IMR-90 (cell line): ENCODE measurements at regions not wholly inside any gene's neighbourhood (a gene's known extent, or its start where the extent isn't known, plus 50 kb on each side); places are given as distances from the start of the nearest gene placed in this dataset.

Experiments
- ATAC-seq: fragments of 200-7000 bp; cut with Tn5 transposase; 2 replicates; pipeline ENCODE4 v1.9.1; 2020; ENCODE audit warnings: low read depth, mild to moderate bottlenecking, moderate library complexity
- BruUV-seq: library from RNA; stranded (reverse); fragments of 400-500 nt; replicated peaks from 2 replicates; lab custom pipeline; 2021; lab: Mats Ljungman, UMichigan
- CTCF ChIA-PET: fragments of 300-600 bp; formaldehyde crosslinking; extraction: SDS; loops from one replicate; lab custom pipeline; 2021; ENCODE audit warnings: antibody characterized with exemption; lab: Yijun Ruan, JAX
- POLR2A ChIA-PET: fragments of 300-600 bp; sonication (Branson Sonifier 250); formaldehyde crosslinking; loops from one replicate; lab custom pipeline; 2022; ENCODE audit warnings: antibody characterized with exemption; ENCODE audit not compliant: unreplicated experiment; lab: Charles Lee
- DNase-seq: peaks from one replicate; pipeline ENCODE4 v3.0.0; 2013
- H2AFZ ChIP-seq: replicated peaks from 2 replicates; pipeline ENCODE3; 2013; ENCODE audit warnings: low read length, mild to moderate bottlenecking; ENCODE audit not compliant: poor library complexity
- H2AK5ac ChIP-seq: 2 replicates; pipeline ENCODE4 v1.6.1; 2013; ENCODE audit warnings: low read depth, low read length, inconsistent platforms
- H2AK9ac ChIP-seq: replicated peaks from 2 replicates; pipeline ENCODE3; 2013; ENCODE audit warnings: mild to moderate bottlenecking, low read depth, low read length, moderate library complexity; ENCODE audit not compliant: poor library complexity
- H2BK120ac ChIP-seq: 2 replicates; pipeline ENCODE4 v1.6.1; 2013; ENCODE audit warnings: low read depth, low read length, inconsistent platforms
- H2BK15ac ChIP-seq: 3 replicates; pipeline ENCODE4 v1.6.1; 2013; ENCODE audit warnings: low read depth, low read length, inconsistent platforms
- H2BK20ac ChIP-seq: 2 replicates; pipeline ENCODE4 v1.6.1; 2013; ENCODE audit warnings: low read depth, mild to moderate bottlenecking, inconsistent platforms, low read length, moderate library complexity
- H2BK5ac ChIP-seq: 2 replicates; pipeline ENCODE4 v1.6.1; 2013; ENCODE audit warnings: mild to moderate bottlenecking, low read depth, low read length, inconsistent platforms; ENCODE audit not compliant: poor library complexity, severe bottlenecking
- H3K14ac ChIP-seq: replicated peaks from 2 replicates; pipeline ENCODE4 v1.6.1; 2013; ENCODE audit warnings: low read depth, low read length, inconsistent platforms
- H3K18ac ChIP-seq: 2 replicates; pipeline ENCODE4 v1.6.1; 2013; ENCODE audit warnings: low read depth, low read length, control low read depth
- H3K23ac ChIP-seq: 2 replicates; pipeline ENCODE4 v1.6.1; 2013; ENCODE audit warnings: low read depth, low read length, inconsistent platforms
- H3K27ac ChIP-seq: 2 replicates; pipeline ENCODE4 v1.5.1; 2013; ENCODE audit warnings: mild to moderate bottlenecking, control low read depth, low read length; ENCODE audit not compliant: insufficient read depth
- H3K27me3 ChIP-seq: 2 replicates; pipeline ENCODE4 v1.6.1; 2013; ENCODE audit warnings: low read length; ENCODE audit not compliant: control insufficient read depth, insufficient read depth
- H3K36me3 ChIP-seq: 2 replicates; pipeline ENCODE4 v1.6.1; 2013; ENCODE audit warnings: low read length, mixed read lengths; ENCODE audit not compliant: control insufficient read depth, insufficient read depth
- H3K4ac ChIP-seq: 2 replicates; pipeline ENCODE4 v1.6.1; 2013; ENCODE audit warnings: low read depth, low read length, inconsistent platforms
- H3K4me1 ChIP-seq: 2 replicates; pipeline ENCODE4 v1.6.1; 2013; ENCODE audit warnings: low read length, mixed read lengths; ENCODE audit not compliant: control insufficient read depth, insufficient read depth
- H3K4me2 ChIP-seq: 2 replicates; pipeline ENCODE4 v1.6.1; 2013; ENCODE audit warnings: low read depth, mild to moderate bottlenecking, control low read depth, low read length, moderate library complexity
- H3K4me3 ChIP-seq: 2 replicates; pipeline ENCODE4 v1.5.1; 2013; ENCODE audit warnings: low read depth, mild to moderate bottlenecking, control low read depth, low read length, moderate library complexity; ENCODE audit not compliant: insufficient read depth
- H3K56ac ChIP-seq: 2 replicates; pipeline ENCODE4 v1.6.1; 2013; ENCODE audit warnings: low read length, inconsistent platforms; ENCODE audit not compliant: insufficient read depth; ENCODE audit errors: extremely low read depth
- H3K79me1 ChIP-seq, 2 experiments: 2 replicates each; pipeline ENCODE4 v1.6.1; 2013; ENCODE audit warnings: low read length in 2 of 2, inconsistent platforms in 1 of 2, low read depth in 1 of 2
- H3K9ac ChIP-seq: 2 replicates; pipeline ENCODE4 v1.6.1; 2013; ENCODE audit warnings: low read depth, low read length, control low read depth
- H3K9me1 ChIP-seq: 2 replicates; pipeline ENCODE4 v1.6.1; 2013; ENCODE audit warnings: low read length, inconsistent platforms; ENCODE audit not compliant: insufficient read depth
- H3K9me3 ChIP-seq: 2 replicates; pipeline ENCODE4 v1.6.1; 2013; ENCODE audit warnings: low read length; ENCODE audit not compliant: control insufficient read depth, insufficient read depth
- H4K20me1 ChIP-seq: 2 replicates; pipeline ENCODE4 v1.6.1; 2013; ENCODE audit warnings: low read length, inconsistent platforms; ENCODE audit not compliant: insufficient read depth
- H4K5ac ChIP-seq: 2 replicates; pipeline ENCODE4 v1.6.1; 2013; ENCODE audit warnings: mild to moderate bottlenecking, low read depth, low read length, control low read depth
- H4K8ac ChIP-seq, 2 experiments: 2 replicates each; pipeline ENCODE4 v1.6.1; 2013; ENCODE audit warnings: low read depth in 2 of 2, low read length in 2 of 2, control low read depth in 1 of 2, inconsistent platforms in 1 of 2
- H4K91ac ChIP-seq: 2 replicates; pipeline ENCODE4 v1.6.1; 2013; ENCODE audit warnings: low read depth, low read length, inconsistent platforms; ENCODE audit not compliant: insufficient read depth
- BHLHE40 ChIP-seq: fragments of 150-350 bp; IDR thresholded peaks from 2 replicates; pipeline ENCODE4 v1.6.1; 2016; ENCODE audit warnings: mild to moderate bottlenecking, low read depth, low read length
- CEBPB ChIP-seq: IDR thresholded peaks from 2 replicates; pipeline ENCODE4 v1.6.1; 2012; ENCODE audit warnings: low read depth, low read length, improper control_type of control experiment
- CHD1 ChIP-seq: IDR thresholded peaks from 2 replicates; pipeline ENCODE4 v1.6.1; 2012; ENCODE audit warnings: low read depth, low read length, improper control_type of control experiment
- FOS ChIP-seq: fragments of 150-350 bp; IDR thresholded peaks from 2 replicates; pipeline ENCODE4 v1.6.1; 2016; ENCODE audit warnings: low read depth, low read length
- MAFK ChIP-seq: IDR thresholded peaks from 2 replicates; pipeline ENCODE4 v1.6.1; 2012; ENCODE audit warnings: low read depth, low read length, improper control_type of control experiment
- MAZ ChIP-seq: IDR thresholded peaks from 2 replicates; pipeline ENCODE4 v1.6.1; 2012; ENCODE audit warnings: low read depth, mild to moderate bottlenecking, low read length, improper control_type of control experiment, moderate library complexity, borderline replicate concordance
- MXI1 ChIP-seq: IDR thresholded peaks from 2 replicates; pipeline ENCODE4 v1.6.1; 2012; ENCODE audit warnings: low read depth, mild to moderate bottlenecking, low read length, moderate library complexity, borderline replicate concordance
- NFE2L2 ChIP-seq: fragments of 150-350 bp; IDR thresholded peaks from 2 replicates; pipeline ENCODE4 v1.6.1; 2016; ENCODE audit warnings: low read depth, mild to moderate bottlenecking, low read length
- POLR2A ChIP-seq: IDR thresholded peaks from 2 replicates; pipeline ENCODE4 v1.6.1; 2012; ENCODE audit warnings: mild to moderate bottlenecking, low read depth, low read length
- RAD21 ChIP-seq: IDR thresholded peaks from 2 replicates; pipeline ENCODE4 v1.6.1; 2012; ENCODE audit warnings: low read length, improper control_type of control experiment
- RCOR1 ChIP-seq: IDR thresholded peaks from 2 replicates; pipeline ENCODE4 v1.6.1; 2012; ENCODE audit warnings: mild to moderate bottlenecking, low read length, improper control_type of control experiment; ENCODE audit not compliant: insufficient replicate concordance
- RFX5 ChIP-seq: IDR thresholded peaks from 2 replicates; pipeline ENCODE4 v1.8.0; 2012; ENCODE audit warnings: low read depth, mild to moderate bottlenecking, low read length, moderate library complexity
- SMC3 ChIP-seq: fragments of 150-350 bp; IDR thresholded peaks from 2 replicates; pipeline ENCODE4 v1.6.1; 2016; ENCODE audit warnings: low read depth, mild to moderate bottlenecking, antibody characterized with exemption, low read length, moderate library complexity
- WGBS, 2 experiments: methylation state at CpG; one replicate each; pipeline versions ENCODE4 v1.1.5 to v1.1.7; 2013; ENCODE audit warnings: missing lambda C conversion rate in 2 of 2; ENCODE audit not compliant: insufficient read length in 1 of 2; ENCODE audit errors: extremely low coverage in 2 of 2; 5-methylcytosine and 5-hydroxymethylcytosine counted together
- dilution Hi-C: fragments of 300-500 bp; cut with HindIII; formaldehyde crosslinking; loops from one replicate; pipeline ENCODE4 v1.14.3; 2018; ENCODE audit warnings: low sequenced_read_pairs; ENCODE audit not compliant: unreplicated experiment
- in situ Hi-C: fragments of 300-500 bp; cut with MboI; formaldehyde crosslinking; loops from 3 replicates; pipeline ENCODE4 v1.14.3; 2019; ENCODE audit warnings: low sequenced_read_pairs, inconsistent platforms, mixed read lengths
- intact Hi-C: fragments of 100-400 bp; cut with micrococcal nuclease; formaldehyde crosslinking; loops from 2 replicates; pipeline ENCODE4 v1.10.0; 2022
- TF ChIP-seq, protein P1 (sequence below): fragments of 150-350 bp; IDR thresholded peaks from 2 replicates; pipeline ENCODE4 v1.6.1; 2017; ENCODE audit warnings: mild to moderate bottlenecking, antibody characterized with exemption, low read length, low read depth
- TF ChIP-seq, protein P2 (sequence below): conservative IDR thresholded peaks from 2 replicates; pipeline ENCODE4 v1.5.1; 2012; ENCODE audit warnings: mild to moderate bottlenecking, low read depth, low read length, improper control_type of control experiment
- TF ChIP-seq, protein P3 (sequence below): fragments of 150-350 bp; IDR thresholded peaks from 2 replicates; pipeline ENCODE4 v1.6.1; 2016; ENCODE audit warnings: low read depth, mild to moderate bottlenecking, low read length, moderate library complexity, borderline replicate concordance

DNA sequence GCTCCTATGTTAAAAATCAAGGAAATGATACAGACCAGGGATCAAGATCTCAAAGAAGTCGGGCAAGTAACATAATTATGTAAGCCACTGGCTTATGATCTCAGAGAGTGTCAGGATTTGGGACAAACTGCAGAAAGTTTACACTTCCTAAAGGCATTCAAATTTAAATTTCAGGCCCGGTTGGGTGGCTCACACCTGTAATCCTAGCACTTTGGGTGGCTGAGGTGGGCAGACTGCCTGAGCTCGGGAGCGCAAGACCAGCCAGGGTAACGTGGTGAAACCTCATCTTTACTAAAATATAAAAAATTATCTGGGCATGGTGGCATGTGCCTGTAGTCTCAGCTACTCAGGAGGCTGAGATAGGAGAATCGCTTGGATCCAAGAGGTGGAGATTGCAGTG, 124.4 kb upstream of the UBE2E2 start:
- no peak overlapping the region for H2AK9ac ChIP-seq

More for the DNA sequence above, 124.4 kb upstream of the UBE2E2 start:
- H3K27ac ChIP-seq = no peak overlapping the region
- H2BK120ac ChIP-seq = no peak overlapping the region
- no CpG with 5 or more reads among the region's 6 CpGs for WGBS, 2 experiments
- no peak overlapping the region for H4K8ac ChIP-seq
- H3K27me3 ChIP-seq = peaks cover 6% of the 10 kb centered on the region; the same call in 1 of the 2 replicates
- H3K9me3 ChIP-seq = no peaks in the 10 kb centered on the region
- no TSS peak for BruUV-seq
- H2BK15ac ChIP-seq = no peak overlapping the region
- H3K9me1 ChIP-seq = no peaks in the 10 kb centered on the region
- H2AK5ac ChIP-seq = no peak overlapping the region
- no peak overlapping the region for H2BK5ac ChIP-seq
- H3K23ac ChIP-seq = no peak overlapping the region
- intact Hi-C loops = no loop called here
- CTCF ChIA-PET = no interaction called here
- H4K20me1 ChIP-seq = no peaks in the 10 kb centered on the region
- no peak overlapping the region for H2BK20ac ChIP-seq
- no peaks in the 10 kb centered on the region for H3K79me1 ChIP-seq
- DNase-seq (no peak), ATAC-seq (no peak)
- dilution Hi-C loops = no loop called here
- no peaks in the 10 kb centered on the region for H3K36me3 ChIP-seq
- no peak overlapping the region for H4K91ac ChIP-seq
- H3K4ac ChIP-seq = no peak overlapping the region
- no peaks in the 10 kb centered on the region for H3K4me1 ChIP-seq
- TF ChIP-seq RAD21 (no peak), CHD1 (no peak), MAFK (no peak), BHLHE40 (no peak), POLR2A (no peak), MXI1 (no peak), NFE2L2 (no peak), RFX5 (no peak), CEBPB (no peak), FOS (no peak), SMC3 (no peak), MAZ (no peak), RCOR1 (no peak)
- TF ChIP-seq, protein P1, sequence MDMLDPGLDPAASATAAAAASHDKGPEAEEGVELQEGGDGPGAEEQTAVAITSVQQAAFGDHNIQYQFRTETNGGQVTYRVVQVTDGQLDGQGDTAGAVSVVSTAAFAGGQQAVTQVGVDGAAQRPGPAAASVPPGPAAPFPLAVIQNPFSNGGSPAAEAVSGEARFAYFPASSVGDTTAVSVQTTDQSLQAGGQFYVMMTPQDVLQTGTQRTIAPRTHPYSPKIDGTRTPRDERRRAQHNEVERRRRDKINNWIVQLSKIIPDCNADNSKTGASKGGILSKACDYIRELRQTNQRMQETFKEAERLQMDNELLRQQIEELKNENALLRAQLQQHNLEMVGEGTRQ = no peak
- TF ChIP-seq, protein P2, sequence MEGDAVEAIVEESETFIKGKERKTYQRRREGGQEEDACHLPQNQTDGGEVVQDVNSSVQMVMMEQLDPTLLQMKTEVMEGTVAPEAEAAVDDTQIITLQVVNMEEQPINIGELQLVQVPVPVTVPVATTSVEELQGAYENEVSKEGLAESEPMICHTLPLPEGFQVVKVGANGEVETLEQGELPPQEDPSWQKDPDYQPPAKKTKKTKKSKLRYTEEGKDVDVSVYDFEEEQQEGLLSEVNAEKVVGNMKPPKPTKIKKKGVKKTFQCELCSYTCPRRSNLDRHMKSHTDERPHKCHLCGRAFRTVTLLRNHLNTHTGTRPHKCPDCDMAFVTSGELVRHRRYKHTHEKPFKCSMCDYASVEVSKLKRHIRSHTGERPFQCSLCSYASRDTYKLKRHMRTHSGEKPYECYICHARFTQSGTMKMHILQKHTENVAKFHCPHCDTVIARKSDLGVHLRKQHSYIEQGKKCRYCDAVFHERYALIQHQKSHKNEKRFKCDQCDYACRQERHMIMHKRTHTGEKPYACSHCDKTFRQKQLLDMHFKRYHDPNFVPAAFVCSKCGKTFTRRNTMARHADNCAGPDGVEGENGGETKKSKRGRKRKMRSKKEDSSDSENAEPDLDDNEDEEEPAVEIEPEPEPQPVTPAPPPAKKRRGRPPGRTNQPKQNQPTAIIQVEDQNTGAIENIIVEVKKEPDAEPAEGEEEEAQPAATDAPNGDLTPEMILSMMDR = no peak
- TF ChIP-seq, protein P3, sequence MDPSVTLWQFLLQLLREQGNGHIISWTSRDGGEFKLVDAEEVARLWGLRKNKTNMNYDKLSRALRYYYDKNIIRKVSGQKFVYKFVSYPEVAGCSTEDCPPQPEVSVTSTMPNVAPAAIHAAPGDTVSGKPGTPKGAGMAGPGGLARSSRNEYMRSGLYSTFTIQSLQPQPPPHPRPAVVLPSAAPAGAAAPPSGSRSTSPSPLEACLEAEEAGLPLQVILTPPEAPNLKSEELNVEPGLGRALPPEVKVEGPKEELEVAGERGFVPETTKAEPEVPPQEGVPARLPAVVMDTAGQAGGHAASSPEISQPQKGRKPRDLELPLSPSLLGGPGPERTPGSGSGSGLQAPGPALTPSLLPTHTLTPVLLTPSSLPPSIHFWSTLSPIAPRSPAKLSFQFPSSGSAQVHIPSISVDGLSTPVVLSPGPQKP = no peak
- no peak overlapping the region for H2AFZ ChIP-seq
- in situ Hi-C loops = no loop called here
- no peak overlapping the region for H3K18ac ChIP-seq
- no peak overlapping the region for H3K4me3 ChIP-seq
- no peak overlapping the region for H3K4me2 ChIP-seq
- H3K56ac ChIP-seq = no peak overlapping the region
- H3K14ac ChIP-seq = no peak overlapping the region
- POLR2A ChIA-PET = no interaction called here
- no peak overlapping the region for H4K5ac ChIP-seq
- no peak overlapping the region for H3K9ac ChIP-seq
